ENCODE measurements at regions not wholly inside any gene's neighbourhood (a gene's known extent, or its start where the extent isn't known, plus 50 kb on each side); places are given as distances from the start of the nearest gene placed in this dataset. TPM values are rescaled to one million over a fixed set of nuclear protein-coding genes. Genes with fewer than 3 reads are reported as not detected.
A peak's percentile ranks its signal among the peaks of the same experiment; 100 is the strongest.

- ChIA-PET CTCF (no interaction called here), POLR2A (ENCODE audit: unreplicated experiment) (no interaction called here)
- Histone ChIP-seq H3K9me3 (ENCODE audit: insufficient read depth, low read depth) (no peaks in the 10 kb centered on the region), H3K27me3 (ENCODE audit: insufficient read depth, low read depth) (no peaks in the 10 kb centered on the region), H3F3A (ENCODE audit: insufficient read depth, low read depth) (no peaks in the 10 kb centered on the region), H2AFZ (no peak overlapping the region), H3K36me3 (ENCODE audit: low read depth) (no peaks in the 10 kb centered on the region), H3K4me2 (no peak overlapping the region), H3K4me1 (replicated peaks; ENCODE audit: insufficient read depth) (no peaks in the 10 kb centered on the region), H3K9me2 (ENCODE audit: insufficient read depth) (no peaks in the 10 kb centered on the region), H4K20me1 (ENCODE audit: insufficient read depth) (no peaks in the 10 kb centered on the region), H3K79me2 (ENCODE audit: low read depth) (no peaks in the 10 kb centered on the region), H3K27ac (no peak overlapping the region), H3K4me3 (no peak overlapping the region)
- no peak for TF ChIP-seq EZH2 (IDR thresholded peaks at IDR 0.05; ENCODE audit: low read depth)
- TF ChIP-seq, protein P1, sequence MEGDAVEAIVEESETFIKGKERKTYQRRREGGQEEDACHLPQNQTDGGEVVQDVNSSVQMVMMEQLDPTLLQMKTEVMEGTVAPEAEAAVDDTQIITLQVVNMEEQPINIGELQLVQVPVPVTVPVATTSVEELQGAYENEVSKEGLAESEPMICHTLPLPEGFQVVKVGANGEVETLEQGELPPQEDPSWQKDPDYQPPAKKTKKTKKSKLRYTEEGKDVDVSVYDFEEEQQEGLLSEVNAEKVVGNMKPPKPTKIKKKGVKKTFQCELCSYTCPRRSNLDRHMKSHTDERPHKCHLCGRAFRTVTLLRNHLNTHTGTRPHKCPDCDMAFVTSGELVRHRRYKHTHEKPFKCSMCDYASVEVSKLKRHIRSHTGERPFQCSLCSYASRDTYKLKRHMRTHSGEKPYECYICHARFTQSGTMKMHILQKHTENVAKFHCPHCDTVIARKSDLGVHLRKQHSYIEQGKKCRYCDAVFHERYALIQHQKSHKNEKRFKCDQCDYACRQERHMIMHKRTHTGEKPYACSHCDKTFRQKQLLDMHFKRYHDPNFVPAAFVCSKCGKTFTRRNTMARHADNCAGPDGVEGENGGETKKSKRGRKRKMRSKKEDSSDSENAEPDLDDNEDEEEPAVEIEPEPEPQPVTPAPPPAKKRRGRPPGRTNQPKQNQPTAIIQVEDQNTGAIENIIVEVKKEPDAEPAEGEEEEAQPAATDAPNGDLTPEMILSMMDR (conservative IDR thresholded peaks at IDR 0.05) = no peak
- BruUV-seq (replicated peaks) = no TSS peak
- intact Hi-C loops (cut with micrococcal nuclease; ENCODE audit: unreplicated experiment) = no loop called here
- no peak for DNase-seq
Observed at GRCh38 chr13:99619207-99619606, 117.9 kb downstream of the TM9SF2 start.

- no peaks in the 10 kb centered on the region for H4K20me1 ChIP-seq (ENCODE audit: insufficient read depth)
- BruUV-seq (replicated peaks) = no TSS peak
- H3K9me2 ChIP-seq (ENCODE audit: insufficient read depth) = no peaks in the 10 kb centered on the region
- no peaks in the 10 kb centered on the region for H3F3A ChIP-seq (ENCODE audit: insufficient read depth, low read depth)
- H3K4me2 ChIP-seq = no peak overlapping the region
- no peak overlapping the region for H3K4me3 ChIP-seq
- no peak for DNase-seq
- POLR2A ChIA-PET (ENCODE audit: unreplicated experiment) = no interaction called here
- no peak overlapping the region for H3K27ac ChIP-seq
- H3K27me3 ChIP-seq (ENCODE audit: insufficient read depth, low read depth) = no peaks in the 10 kb centered on the region
- H2AFZ ChIP-seq = no peak overlapping the region
- CTCF ChIA-PET = no interaction called here
- no peak for TF ChIP-seq EZH2 (IDR thresholded peaks at IDR 0.05; ENCODE audit: low read depth)
- TF ChIP-seq, protein P1 (conservative IDR thresholded peaks at IDR 0.05) = peak; percentile 66
- intact Hi-C loops (cut with micrococcal nuclease; ENCODE audit: unreplicated experiment) = no loop called here
- H3K9me3 ChIP-seq (ENCODE audit: insufficient read depth, low read depth) = no peaks in the 10 kb centered on the region
- no peaks in the 10 kb centered on the region for H3K36me3 ChIP-seq (ENCODE audit: low read depth)
- no peaks in the 10 kb centered on the region for H3K79me2 ChIP-seq (ENCODE audit: low read depth)
- no peaks in the 10 kb centered on the region for H3K4me1 ChIP-seq (replicated peaks; ENCODE audit: insufficient read depth)
Observed at GRCh38 chr13:99617474-99618255, 116.4 kb downstream of the TM9SF2 start.

DNA sequence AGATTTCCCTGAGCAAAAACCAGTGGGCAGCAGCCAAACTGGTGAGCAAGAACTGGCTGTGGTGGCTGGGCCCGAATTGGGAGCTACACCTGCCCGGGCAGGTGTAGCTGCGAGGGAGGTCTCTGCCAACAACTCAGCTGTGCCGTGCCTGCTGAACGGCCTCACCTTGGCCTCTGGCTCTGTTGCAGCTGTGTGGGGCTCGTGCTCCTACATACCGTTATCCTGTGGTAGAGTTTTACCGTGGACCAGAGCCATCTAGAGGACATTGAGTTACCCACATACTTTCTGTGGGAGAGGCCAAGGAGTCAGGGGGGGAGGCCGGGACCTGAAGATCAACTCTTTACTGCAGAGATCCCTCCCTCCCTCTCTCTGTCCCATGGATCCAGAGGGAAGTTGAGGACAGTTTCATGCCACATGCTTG, 113.2 kb downstream of the TM9SF2 start:
- Histone ChIP-seq H3F3A (ENCODE audit: insufficient read depth, low read depth) (no peaks in the 10 kb centered on the region), H3K4me2 (no peak overlapping the region), H4K20me1 (ENCODE audit: insufficient read depth) (no peaks in the 10 kb centered on the region), H3K9me2 (ENCODE audit: insufficient read depth) (no peaks in the 10 kb centered on the region), H3K27ac (no peak overlapping the region), H3K9me3 (ENCODE audit: insufficient read depth, low read depth) (no peaks in the 10 kb centered on the region), H3K79me2 (ENCODE audit: low read depth) (no peaks in the 10 kb centered on the region), H3K4me3 (no peak overlapping the region), H2AFZ (no peak overlapping the region), H3K36me3 (ENCODE audit: low read depth) (no peaks in the 10 kb centered on the region), H3K4me1 (replicated peaks; ENCODE audit: insufficient read depth) (no peaks in the 10 kb centered on the region), H3K27me3 (ENCODE audit: insufficient read depth, low read depth) (no peaks in the 10 kb centered on the region)
- BruUV-seq (replicated peaks) = no TSS peak
- DNase-seq = no peak
- intact Hi-C loops (cut with micrococcal nuclease; ENCODE audit: unreplicated experiment) = no loop called here
- no peak for TF ChIP-seq EZH2 (IDR thresholded peaks at IDR 0.05; ENCODE audit: low read depth)
- TF ChIP-seq, protein P1 (conservative IDR thresholded peaks at IDR 0.05) = no peak
- ChIA-PET CTCF (no interaction called here), POLR2A (ENCODE audit: unreplicated experiment) (no interaction called here)

Small RNA genes in the stretch of these regions (microRNA-seq; reads per million reads assigned to microRNA genes)
- gene MIR4306 (ENCODE audit: borderline number of aligned reads, borderline replicate concordance) = not detected
